DND-41 (cell line): ENCODE measurements at regions not wholly inside any gene's neighbourhood (a gene's known extent, or its start where the extent isn't known, plus 50 kb on each side); places are given as distances from the start of the nearest gene placed in this dataset.
"Not testable (repeated sequence)": the region's sequence is repeated elsewhere in the genome, so short reads cannot be mapped to it uniquely, and the experiment has no call there.

Source experiments
- ATAC-seq: fragments of 200-7000 bp; cut with Tn5 transposase; 3 replicates; pipeline ENCODE4 v1.9.1; 2021; ENCODE audit warnings: low read depth; ENCODE audit not compliant: insufficient read depth
- DNase-seq: peaks from one replicate; pipeline ENCODE4 v3.0.0-alpha.2; 2020
- H2AFZ ChIP-seq: 2 replicates; pipeline ENCODE4 v1.6.0; 2012; ENCODE audit warnings: low read depth, low read length
- H3K27ac ChIP-seq: 2 replicates; pipeline ENCODE4 v1.5.1; 2012; ENCODE audit warnings: low read length, inconsistent platforms
- H3K27me3 ChIP-seq: fragments of 200-600 bp; sonication (generic); 2 replicates; pipeline ENCODE4 v1.6.0; 2012; ENCODE audit warnings: low read length, mild to moderate bottlenecking, inconsistent platforms; ENCODE audit not compliant: insufficient read depth, poor library complexity
- H3K36me3 ChIP-seq: 2 replicates; pipeline ENCODE4 v1.5.1; 2012; ENCODE audit warnings: low read length, inconsistent platforms; ENCODE audit not compliant: insufficient read depth
- H3K4me1 ChIP-seq: 2 replicates; pipeline ENCODE4 v1.5.1; 2012; ENCODE audit warnings: mild to moderate bottlenecking, low read length; ENCODE audit not compliant: insufficient read depth
- H3K4me2 ChIP-seq: 2 replicates; pipeline ENCODE4 v1.6.0; 2012; ENCODE audit warnings: mild to moderate bottlenecking, moderate library complexity, low read length, inconsistent platforms; ENCODE audit not compliant: insufficient read depth
- H3K4me3 ChIP-seq, 2 experiments: fragments of 200-600 bp in 1 of 2; shearing (Covaris generic) in 1 of 2; 2 replicates each; pipeline ENCODE4 v1.5.1; 2012 to 2016; ENCODE audit warnings: inconsistent platforms in 2 of 2, low read length in 2 of 2, mild to moderate bottlenecking in 2 of 2, low read depth in 1 of 2, moderate library complexity in 1 of 2
- H3K79me2 ChIP-seq: 2 replicates; pipeline ENCODE4 v1.6.0; 2012; ENCODE audit warnings: low read length, inconsistent platforms; ENCODE audit not compliant: insufficient read depth
- H3K9ac ChIP-seq: 2 replicates; pipeline ENCODE4 v1.6.0; 2012; ENCODE audit warnings: low read depth, mild to moderate bottlenecking, inconsistent platforms, low read length, moderate library complexity
- H3K9me3 ChIP-seq: 2 replicates; pipeline ENCODE4 v1.5.1; 2012; ENCODE audit warnings: low read length, moderate library complexity, mild to moderate bottlenecking, inconsistent platforms; ENCODE audit not compliant: insufficient read depth, severe bottlenecking
- H4K20me1 ChIP-seq: 2 replicates; pipeline ENCODE4 v1.6.0; 2012; ENCODE audit warnings: low read length; ENCODE audit not compliant: insufficient read depth
- CTCF ChIP-seq: IDR thresholded peaks from 2 replicates; pipeline ENCODE4 v1.5.1; 2012; ENCODE audit warnings: borderline replicate concordance, low read length, moderate library complexity, mild to moderate bottlenecking; ENCODE audit not compliant: poor library complexity, severe bottlenecking; ENCODE audit errors: extremely low read depth
- EZH2 ChIP-seq: IDR thresholded peaks from 3 replicates; pipeline ENCODE4 v1.6.1; 2012; ENCODE audit warnings: borderline replicate concordance, low read depth, mild to moderate bottlenecking, moderate library complexity, low read length, inconsistent platforms; ENCODE audit not compliant: severe bottlenecking

GRCh38 chr16:17962726-17963125 is 373.8 kb downstream of the NPIPA8 start:
- Histone ChIP-seq H4K20me1 (no peaks in the 10 kb centered on the region), H2AFZ (no peak overlapping the region), H3K9ac (no peak overlapping the region), H3K4me2 (no peak overlapping the region), H3K9me3 (no peaks in the 10 kb centered on the region), H3K4me1 (no peaks in the 10 kb centered on the region), H3K4me3 (no peak overlapping the region), H3K79me2 (no peaks in the 10 kb centered on the region), H3K27ac (no peak overlapping the region), H3K27me3 (no peaks in the 10 kb centered on the region), H3K36me3 (no peaks in the 10 kb centered on the region)
- ATAC-seq: no peak
- TF ChIP-seq EZH2: no peak
- TF ChIP-seq CTCF: no peak
- DNase-seq: no peak

GRCh38 chr16:17961822-17962221 is 374.7 kb downstream of the NPIPA8 start:
- H3K4me2 ChIP-seq, H3K4me3 ChIP-seq, H4K20me1 ChIP-seq, DNase-seq, H3K36me3 ChIP-seq, H3K27ac ChIP-seq, H2AFZ ChIP-seq, ATAC-seq, H3K4me1 ChIP-seq, H3K9me3 ChIP-seq, H3K79me2 ChIP-seq, H3K9ac ChIP-seq, H3K27me3 ChIP-seq: not testable (repeated sequence)

DNA sequence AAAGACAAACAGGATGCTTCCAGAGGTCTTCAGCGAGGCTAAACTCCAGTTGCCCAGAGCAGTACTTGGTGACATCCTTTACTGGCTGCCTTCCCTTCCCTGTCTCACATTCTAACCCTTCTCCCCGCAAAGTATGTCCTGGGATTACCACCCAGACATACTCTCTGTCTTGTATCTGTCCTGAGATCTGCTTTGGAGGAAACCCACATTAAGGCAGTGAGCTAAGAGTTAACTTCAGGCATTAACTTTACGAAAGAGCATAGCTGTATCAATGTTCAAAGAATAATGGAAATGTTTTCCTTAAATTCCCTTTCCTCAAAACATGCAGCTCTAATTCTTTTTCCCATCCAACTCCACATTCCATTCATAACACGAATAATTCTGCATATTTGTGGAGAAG is 385.2 kb downstream of the NPIPA8 start:
- no peak overlapping the region for H3K27ac ChIP-seq
- H3K36me3 ChIP-seq: no peaks in the 10 kb centered on the region
- DNase-seq (no peak), ATAC-seq (no peak)
- no peaks in the 10 kb centered on the region for H3K27me3 ChIP-seq
- H3K9ac ChIP-seq: no peak overlapping the region
- H3K4me2 ChIP-seq: no peak overlapping the region
- no peaks in the 10 kb centered on the region for H4K20me1 ChIP-seq
- no peaks in the 10 kb centered on the region for H3K4me1 ChIP-seq
- no peak overlapping the region for H2AFZ ChIP-seq
- no peak overlapping the region for H3K4me3 ChIP-seq
- TF ChIP-seq EZH2: no peak
- no peaks in the 10 kb centered on the region for H3K79me2 ChIP-seq
- H3K9me3 ChIP-seq: no peaks in the 10 kb centered on the region

GRCh38 chr16:17949982-17950250 is 386.6 kb downstream of the NPIPA8 start:
- ATAC-seq (no peak), DNase-seq (no peak)
- no peaks in the 10 kb centered on the region for H3K36me3 ChIP-seq
- TF ChIP-seq EZH2 (no peak), CTCF (no peak)
- H3K27ac ChIP-seq: no peak overlapping the region
- no peaks in the 10 kb centered on the region for H3K27me3 ChIP-seq
- H2AFZ ChIP-seq: no peak overlapping the region
- no peaks in the 10 kb centered on the region for H3K9me3 ChIP-seq
- H3K4me2 ChIP-seq: no peak overlapping the region
- no peak overlapping the region for H3K9ac ChIP-seq
- H3K79me2 ChIP-seq: no peaks in the 10 kb centered on the region
- no peak overlapping the region for H3K4me3 ChIP-seq
- H3K4me1 ChIP-seq: no peaks in the 10 kb centered on the region
- H4K20me1 ChIP-seq: no peaks in the 10 kb centered on the region
